ENCODE measurements at regions not wholly inside any gene's neighbourhood (a gene's known extent, or its start where the extent isn't known, plus 50 kb on each side); places are given as distances from the start of the nearest gene placed in this dataset.

GRCh38 chr15:39359771-39360170, 221.1 kb upstream of the THBS1 start:
- TF ChIP-seq SP1 (IDR thresholded peaks at IDR 0.05; ENCODE audit: low read depth, low read length): no peak
- no peak for TF ChIP-seq TAF7 (optimal IDR thresholded peaks at IDR 0.05; ENCODE audit: borderline replicate concordance, low read depth, low read length)
- no peak for TF ChIP-seq SIN3A (conservative IDR thresholded peaks at IDR 0.05 in 1 of 2, IDR thresholded peaks at IDR 0.05 in 1 of 2; ENCODE audit: low read depth in 1 of 2, low read length in 2 of 2)
- TF ChIP-seq EGR1 (IDR thresholded peaks at IDR 0.05; ENCODE audit: borderline replicate concordance, low read depth, low read length): no peak
- no peak for TF ChIP-seq CTCF (IDR thresholded peaks at IDR 0.05; ENCODE audit: control extremely low read depth in 1 of 3, insufficient read depth in 1 of 3, low read depth in 1 of 3, low read length in 3 of 3)
- no peak for TF ChIP-seq TBP (IDR thresholded peaks at IDR 0.05; ENCODE audit: low read depth, low read length)
- no peak for TF ChIP-seq POLR2AphosphoS5 (IDR thresholded peaks at IDR 0.05; ENCODE audit: low read depth, low read length)
- no peak for TF ChIP-seq POLR2A (IDR thresholded peaks at IDR 0.05; ENCODE audit: control extremely low read depth in 1 of 2, low read depth in 2 of 2, low read length in 2 of 2)
- TF ChIP-seq EP300 (IDR thresholded peaks at IDR 0.05; ENCODE audit: borderline replicate concordance in 1 of 2, low read depth in 2 of 2, low read length in 2 of 2): no peak
- TF ChIP-seq NANOG (IDR thresholded peaks at IDR 0.05; ENCODE audit: insufficient read depth, low read depth, low read length, poor library complexity, severe bottlenecking): no peak
- TF ChIP-seq KDM4A (IDR thresholded peaks at IDR 0.05; ENCODE audit: low read depth, low read length, severe bottlenecking): no peak
- no peak for TF ChIP-seq JUN (IDR thresholded peaks at IDR 0.05; ENCODE audit: low read depth, low read length)
- no peak for TF ChIP-seq E2F6 (IDR thresholded peaks at IDR 0.05)
